ENCODE measurements at regions not wholly inside any gene's neighbourhood (a gene's known extent, or its start where the extent isn't known, plus 50 kb on each side); places are given as distances from the start of the nearest gene placed in this dataset.

DNA sequence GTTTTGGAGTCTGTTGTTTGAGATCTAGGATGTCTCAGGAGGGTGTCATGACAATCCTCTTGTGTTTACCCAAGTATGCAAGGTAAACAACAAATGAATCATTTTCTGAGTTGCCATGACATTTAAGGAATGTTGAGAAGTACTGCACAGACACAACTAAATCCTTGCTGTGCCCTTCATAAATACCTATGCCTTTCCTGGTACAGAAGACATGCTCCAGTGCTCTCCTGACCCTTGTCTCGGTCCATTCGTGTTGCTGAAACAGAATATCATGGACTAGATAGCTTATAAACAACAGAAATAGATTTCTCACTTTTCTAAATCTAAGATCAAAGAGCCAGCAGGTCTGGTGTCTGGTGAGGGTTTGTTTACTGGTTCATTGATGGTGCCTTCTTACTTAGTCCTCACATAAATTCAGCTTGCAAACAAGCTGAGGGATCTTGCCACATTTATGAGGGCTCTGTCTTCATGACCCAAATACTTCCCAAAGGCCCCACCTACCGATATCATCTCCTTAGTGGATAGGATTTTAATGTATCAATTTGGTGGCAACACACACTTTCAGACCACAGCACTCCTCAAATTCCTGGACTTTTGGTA lies 341.8 kb upstream of the SEMA3A start (continued):
- TF ChIP-seq, protein P1, sequence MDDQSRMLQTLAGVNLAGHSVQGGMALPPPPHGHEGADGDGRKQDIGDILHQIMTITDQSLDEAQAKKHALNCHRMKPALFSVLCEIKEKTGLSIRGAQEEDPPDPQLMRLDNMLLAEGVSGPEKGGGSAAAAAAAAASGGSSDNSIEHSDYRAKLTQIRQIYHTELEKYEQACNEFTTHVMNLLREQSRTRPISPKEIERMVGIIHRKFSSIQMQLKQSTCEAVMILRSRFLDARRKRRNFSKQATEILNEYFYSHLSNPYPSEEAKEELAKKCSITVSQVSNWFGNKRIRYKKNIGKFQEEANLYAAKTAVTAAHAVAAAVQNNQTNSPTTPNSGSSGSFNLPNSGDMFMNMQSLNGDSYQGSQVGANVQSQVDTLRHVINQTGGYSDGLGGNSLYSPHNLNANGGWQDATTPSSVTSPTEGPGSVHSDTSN (IDR thresholded peaks at IDR 0.05; ENCODE audit: insufficient replicate concordance, low read depth, low read length), result no peak
- TF ChIP-seq, protein P2, sequence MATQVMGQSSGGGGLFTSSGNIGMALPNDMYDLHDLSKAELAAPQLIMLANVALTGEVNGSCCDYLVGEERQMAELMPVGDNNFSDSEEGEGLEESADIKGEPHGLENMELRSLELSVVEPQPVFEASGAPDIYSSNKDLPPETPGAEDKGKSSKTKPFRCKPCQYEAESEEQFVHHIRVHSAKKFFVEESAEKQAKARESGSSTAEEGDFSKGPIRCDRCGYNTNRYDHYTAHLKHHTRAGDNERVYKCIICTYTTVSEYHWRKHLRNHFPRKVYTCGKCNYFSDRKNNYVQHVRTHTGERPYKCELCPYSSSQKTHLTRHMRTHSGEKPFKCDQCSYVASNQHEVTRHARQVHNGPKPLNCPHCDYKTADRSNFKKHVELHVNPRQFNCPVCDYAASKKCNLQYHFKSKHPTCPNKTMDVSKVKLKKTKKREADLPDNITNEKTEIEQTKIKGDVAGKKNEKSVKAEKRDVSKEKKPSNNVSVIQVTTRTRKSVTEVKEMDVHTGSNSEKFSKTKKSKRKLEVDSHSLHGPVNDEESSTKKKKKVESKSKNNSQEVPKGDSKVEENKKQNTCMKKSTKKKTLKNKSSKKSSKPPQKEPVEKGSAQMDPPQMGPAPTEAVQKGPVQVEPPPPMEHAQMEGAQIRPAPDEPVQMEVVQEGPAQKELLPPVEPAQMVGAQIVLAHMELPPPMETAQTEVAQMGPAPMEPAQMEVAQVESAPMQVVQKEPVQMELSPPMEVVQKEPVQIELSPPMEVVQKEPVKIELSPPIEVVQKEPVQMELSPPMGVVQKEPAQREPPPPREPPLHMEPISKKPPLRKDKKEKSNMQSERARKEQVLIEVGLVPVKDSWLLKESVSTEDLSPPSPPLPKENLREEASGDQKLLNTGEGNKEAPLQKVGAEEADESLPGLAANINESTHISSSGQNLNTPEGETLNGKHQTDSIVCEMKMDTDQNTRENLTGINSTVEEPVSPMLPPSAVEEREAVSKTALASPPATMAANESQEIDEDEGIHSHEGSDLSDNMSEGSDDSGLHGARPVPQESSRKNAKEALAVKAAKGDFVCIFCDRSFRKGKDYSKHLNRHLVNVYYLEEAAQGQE (IDR thresholded peaks at IDR 0.05; ENCODE audit: low read depth, low read length), result no peak
- no peak for TF ChIP-seq PAX8 (IDR thresholded peaks at IDR 0.05)
- no peak for TF ChIP-seq ZBTB33 (IDR thresholded peaks at IDR 0.05)

Data from GM12878 (cell line).